Fibroblast of peridontal ligament (primary cell): ENCODE measurements at regions not wholly inside any gene's neighbourhood (a gene's known extent, or its start where the extent isn't known, plus 50 kb on each side); places are given as distances from the start of the nearest gene placed in this dataset.

Experiments used
- DNase-seq: peaks from one replicate; pipeline ENCODE4 v3.0.0-alpha.2; 2010; ENCODE audit errors: extremely low read depth

GRCh38 chr2:144849612-144850011 lies 329.7 kb upstream of the ZEB2 start:
- peak; percentile 63 for DNase-seq

- DNase-seq = no peak
These were observed 328.5 kb upstream of the ZEB2 start for GRCh38 chr2:144848423-144848822.

GRCh38 chr2:144847347-144848080 lies 327.6 kb upstream of the ZEB2 start:
- DNase-seq = no peak

- peak; percentile 90 for DNase-seq
These were observed 316.9 kb upstream of the ZEB2 start for GRCh38 chr2:144836635-144837350.

GRCh38 chr2:144835634-144836350 lies 315.9 kb upstream of the ZEB2 start:
- DNase-seq = no peak

- DNase-seq = peak; percentile 67
These were observed 315.2 kb upstream of the ZEB2 start for GRCh38 chr2:144834998-144835633.

- no peak for DNase-seq
These were observed 314.4 kb upstream of the ZEB2 start for GRCh38 chr2:144834363-144834762.

- no peak for DNase-seq
These were observed 313.2 kb upstream of the ZEB2 start for GRCh38 chr2:144833075-144833637.

GRCh38 chr2:144832048-144832447 lies 312.1 kb upstream of the ZEB2 start:
- no peak for DNase-seq

GRCh38 chr2:144830543-144830942 lies 310.6 kb upstream of the ZEB2 start:
- DNase-seq = peak; percentile 38

- DNase-seq = no peak
These were observed 307.5 kb upstream of the ZEB2 start for GRCh38 chr2:144827404-144827803.

GRCh38 chr2:144826105-144826504 lies 306.2 kb upstream of the ZEB2 start:
- no peak for DNase-seq

GRCh38 chr2:144825331-144826020 lies 305.6 kb upstream of the ZEB2 start:
- DNase-seq = no peak

- DNase-seq = no peak
These were observed 304.6 kb upstream of the ZEB2 start for GRCh38 chr2:144824306-144825080.

GRCh38 chr2:144822966-144823365 lies 303.0 kb upstream of the ZEB2 start:
- no peak for DNase-seq

- DNase-seq = no peak
These were observed 292.4 kb upstream of the ZEB2 start for GRCh38 chr2:144812288-144812687.

- DNase-seq = peak; percentile 65
These were observed 281.8 kb upstream of the ZEB2 start for GRCh38 chr2:144801766-144802165.

- DNase-seq = peak; percentile 8
These were observed 281.4 kb upstream of the ZEB2 start for GRCh38 chr2:144801325-144801724.

GRCh38 chr2:144798989-144799388 lies 279.1 kb upstream of the ZEB2 start:
- DNase-seq = no peak

GRCh38 chr2:144798034-144798433 lies 278.1 kb upstream of the ZEB2 start:
- no peak for DNase-seq
